Natural killer cell (primary cell): ENCODE measurements at regions not wholly inside any gene's neighbourhood (a gene's known extent, or its start where the extent isn't known, plus 50 kb on each side); places are given as distances from the start of the nearest gene placed in this dataset.

ENCODE experiments used
- ATAC-seq, 3 donors: fragments of 150-1000 bp in 2 of 3; fragments of 200-7000 bp in 1 of 3; cut with Tn5 transposase; 1 replicate in 1 of 3; 2 replicates in 2 of 3; pipeline ENCODE4 v1.10.0; 2021; ENCODE audit warnings: mild to moderate bottlenecking in 2 of 3, moderate library complexity in 2 of 3
- DNase-seq, 2 donors: peaks; one replicate each; pipeline versions ENCODE4 v3.0.0 to v3.0.0-alpha.2; 2013 to 2021; ENCODE audit warnings: mixed read lengths in 1 of 2
- H3K27ac ChIP-seq: one replicate; pipeline ENCODE4 v1.5.1; 2013; ENCODE audit warnings: mild to moderate bottlenecking, low read length
- H3K27me3 ChIP-seq: one replicate; pipeline ENCODE4 v1.6.1; 2013; ENCODE audit warnings: low read length; ENCODE audit not compliant: control insufficient read depth, insufficient read depth
- H3K36me3 ChIP-seq: one replicate; pipeline ENCODE4 v1.6.1; 2013; ENCODE audit warnings: low read length; ENCODE audit not compliant: control insufficient read depth, insufficient read depth
- H3K4me1 ChIP-seq: one replicate; pipeline ENCODE4 v1.6.1; 2013; ENCODE audit warnings: low read length; ENCODE audit not compliant: control insufficient read depth, insufficient read depth
- H3K4me3 ChIP-seq: one replicate; pipeline ENCODE4 v1.5.1; 2013; ENCODE audit warnings: low read length
- H3K9me3 ChIP-seq: one replicate; pipeline ENCODE4 v1.6.1; 2013; ENCODE audit warnings: low read length; ENCODE audit not compliant: control insufficient read depth, insufficient read depth
- H3K27ac Mint-ChIP-seq, 2 donors: one replicate each; pipeline ENCODE4 v1.8.0; 2022; ENCODE audit warnings: mild to moderate bottlenecking in 2 of 2, mixed read lengths in 2 of 2, moderate library complexity in 1 of 2
- H3K27me3 Mint-ChIP-seq, 2 donors: one replicate each; pipeline ENCODE4 v1.8.0; 2022; ENCODE audit warnings: low read depth in 2 of 2, mixed read lengths in 2 of 2
- H3K36me3 Mint-ChIP-seq: one replicate; pipeline ENCODE4 v1.8.0; 2022; ENCODE audit warnings: mixed read lengths
- H3K4me1 Mint-ChIP-seq, 2 donors: one replicate each; pipeline ENCODE4 v1.8.0; 2022; ENCODE audit warnings: mixed read lengths in 2 of 2
- H3K4me3 Mint-ChIP-seq: one replicate; pipeline ENCODE4 v1.8.0; 2022; ENCODE audit warnings: mild to moderate bottlenecking, moderate library complexity, mixed read lengths
- H3K9me3 Mint-ChIP-seq, 2 donors: one replicate each; pipeline ENCODE4 v1.8.0; 2022; ENCODE audit warnings: mixed read lengths in 2 of 2
- CTCF ChIP-seq: fragments of 200-600 bp; IDR thresholded peaks from one replicate; pipeline ENCODE4 v1.8.0; 2022; ENCODE audit warnings: antibody characterized with exemption
- WGBS: methylation state at CpG from one replicate; pipeline ENCODE4 v1.1.7; 2013; ENCODE audit warnings: missing lambda C conversion rate; ENCODE audit not compliant: insufficient coverage; 5-methylcytosine and 5-hydroxymethylcytosine counted together
- intact Hi-C: fragments of 100-400 bp; cut with micrococcal nuclease; formaldehyde crosslinking; loops from one replicate; pipeline ENCODE4 v1.14.2; 2022

GRCh38 chr10:130963786-130964522, 347.6 kb downstream of the TCERG1L start:
- no peaks in the 10 kb centered on the region for H3K36me3 ChIP-seq
- TF ChIP-seq CTCF: no peak
- WGBS: 86% methylated on average over 16 of the region's 16 CpGs
- peaks cover 0 to 2% of the 10 kb centered on the region in 2 donors for H3K9me3 Mint-ChIP-seq
- H3K4me3 Mint-ChIP-seq: no peak overlapping the region
- intact Hi-C loops: no loop called here
- H3K9me3 ChIP-seq: no peaks in the 10 kb centered on the region
- no peak overlapping the region for H3K27ac Mint-ChIP-seq
- no peak for ATAC-seq
- H3K27ac ChIP-seq: no peak overlapping the region
- DNase-seq: no peak
- H3K27me3 ChIP-seq: no peaks in the 10 kb centered on the region
- peaks cover 0 to 2% of the 10 kb centered on the region in 2 donors for H3K27me3 Mint-ChIP-seq
- no peaks in the 10 kb centered on the region for H3K4me1 Mint-ChIP-seq
- no peaks in the 10 kb centered on the region for H3K4me1 ChIP-seq
- H3K36me3 Mint-ChIP-seq: no peaks in the 10 kb centered on the region
- H3K4me3 ChIP-seq: no peak overlapping the region

- Histone ChIP-seq H3K27me3 (no peaks in the 10 kb centered on the region), H3K4me3 (no peak overlapping the region), H3K9me3 (no peaks in the 10 kb centered on the region), H3K4me1 (no peaks in the 10 kb centered on the region), H3K36me3 (no peaks in the 10 kb centered on the region), H3K27ac (no peak overlapping the region)
- H3K4me3 Mint-ChIP-seq: no peak overlapping the region
- ATAC-seq (no peak), DNase-seq (no peak)
- intact Hi-C loops: no loop called here
- TF ChIP-seq CTCF: no peak
- peaks cover 0 to 2% of the 10 kb centered on the region in 2 donors for H3K9me3 Mint-ChIP-seq
- peaks cover 0 to 2% of the 10 kb centered on the region in 2 donors for H3K27me3 Mint-ChIP-seq
- WGBS: 84% methylated on average over 9 of the region's 9 CpGs
- no peak overlapping the region for H3K27ac Mint-ChIP-seq
- no peaks in the 10 kb centered on the region for H3K36me3 Mint-ChIP-seq
- H3K4me1 Mint-ChIP-seq: no peaks in the 10 kb centered on the region
Measured at GRCh38 chr10:130964771-130965170, 346.8 kb downstream of the TCERG1L start.

GRCh38 chr10:130967161-130967560, 344.4 kb downstream of the TCERG1L start:
- Histone ChIP-seq H3K27me3 (no peaks in the 10 kb centered on the region), H3K27ac (no peak overlapping the region), H3K4me1 (no peaks in the 10 kb centered on the region), H3K9me3 (no peaks in the 10 kb centered on the region), H3K4me3 (no peak overlapping the region), H3K36me3 (no peaks in the 10 kb centered on the region)
- H3K4me1 Mint-ChIP-seq: no peaks in the 10 kb centered on the region
- H3K27ac Mint-ChIP-seq: no peak overlapping the region
- ATAC-seq (no peak), DNase-seq (no peak)
- no peak overlapping the region for H3K4me3 Mint-ChIP-seq
- peaks cover 0 to 2% of the 10 kb centered on the region in 2 donors for H3K9me3 Mint-ChIP-seq
- no peak for TF ChIP-seq CTCF
- intact Hi-C loops: no loop called here
- H3K36me3 Mint-ChIP-seq: no peaks in the 10 kb centered on the region
- peaks cover 0 to 2% of the 10 kb centered on the region in 2 donors for H3K27me3 Mint-ChIP-seq
- 92% methylated on average over 5 of the region's 5 CpGs for WGBS

- peaks cover 0 to 2% of the 10 kb centered on the region in 2 donors for H3K9me3 Mint-ChIP-seq
- ATAC-seq (no peak), DNase-seq (no peak)
- 76% methylated on average over 3 of the region's 3 CpGs for WGBS
- Histone ChIP-seq H3K4me1 (no peaks in the 10 kb centered on the region), H3K27me3 (no peaks in the 10 kb centered on the region), H3K9me3 (no peaks in the 10 kb centered on the region), H3K27ac (no peak overlapping the region), H3K4me3 (no peak overlapping the region), H3K36me3 (no peaks in the 10 kb centered on the region)
- H3K36me3 Mint-ChIP-seq: no peaks in the 10 kb centered on the region
- peaks cover 0 to 2% of the 10 kb centered on the region in 2 donors for H3K27me3 Mint-ChIP-seq
- no peaks in the 10 kb centered on the region for H3K4me1 Mint-ChIP-seq
- no peak for TF ChIP-seq CTCF
- H3K27ac Mint-ChIP-seq: no peak overlapping the region
- intact Hi-C loops: no loop called here
- no peak overlapping the region for H3K4me3 Mint-ChIP-seq
Measured at GRCh38 chr10:130967784-130968183, 343.7 kb downstream of the TCERG1L start.
